ENCODE measurements at regions not wholly inside any gene's neighbourhood (a gene's known extent, or its start where the extent isn't known, plus 50 kb on each side); places are given as distances from the start of the nearest gene placed in this dataset.
"Not testable (repeated sequence)": the region's sequence is repeated elsewhere in the genome, so short reads cannot be mapped to it uniquely, and the experiment has no call there.

GRCh38 chr6:140379919-140380318 is 1005.5 kb upstream of the CITED2 start:
- in situ Hi-C loops (cut with MboI; ENCODE audit: low sequenced_read_pairs), result no loop called here

- in situ Hi-C loops (cut with MboI; ENCODE audit: low sequenced_read_pairs), result no loop called here
Measured at GRCh38 chr6:140376209-140376608, 1001.8 kb upstream of the CITED2 start.

- in situ Hi-C loops (cut with MboI; ENCODE audit: low sequenced_read_pairs), result not testable (repeated sequence)
Measured at GRCh38 chr6:140373728-140374127, 999.3 kb upstream of the CITED2 start.

GRCh38 chr6:140372064-140372463 is 997.6 kb upstream of the CITED2 start:
- in situ Hi-C loops (cut with MboI; ENCODE audit: low sequenced_read_pairs), result no loop called here

DNA sequence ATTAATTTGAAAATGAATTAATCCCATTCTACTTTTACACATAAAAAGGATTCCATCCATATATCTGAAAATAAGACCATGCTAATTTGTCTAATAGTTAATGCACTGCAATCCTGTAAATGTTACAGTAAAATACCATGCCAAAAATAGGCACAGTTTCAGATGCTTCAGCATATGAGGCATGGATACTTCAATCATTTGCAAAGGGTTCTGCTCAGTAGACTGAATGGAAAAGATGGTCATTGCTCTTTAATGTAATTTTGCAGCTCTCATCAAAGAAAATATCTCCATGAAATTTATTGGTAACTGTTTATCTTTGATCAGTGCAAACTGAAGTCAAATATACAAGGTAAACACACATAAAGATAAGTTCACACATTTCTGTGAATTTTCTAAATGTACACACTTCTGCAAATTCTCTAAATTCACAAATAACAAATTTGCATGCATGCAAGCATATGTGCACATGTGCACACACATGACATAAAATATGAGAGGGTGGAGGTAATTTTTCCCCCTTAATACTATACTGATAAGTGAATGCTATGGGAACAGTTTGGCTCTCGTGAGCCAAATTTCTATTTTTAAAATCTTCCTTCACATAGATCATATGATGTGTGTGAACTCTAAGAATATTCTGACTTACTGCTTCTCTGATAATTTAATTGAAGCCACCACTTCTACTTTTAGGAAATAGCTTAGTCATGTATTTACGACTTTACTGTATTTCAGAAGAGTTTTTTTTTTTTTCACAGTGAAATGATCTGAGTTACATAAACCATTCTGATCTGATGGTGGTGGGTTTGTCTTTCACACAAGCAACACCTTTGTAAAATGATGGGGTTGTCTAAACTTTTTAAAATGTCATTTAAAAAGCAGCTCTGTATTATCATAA is 996.8 kb upstream of the CITED2 start:
- in situ Hi-C loops (cut with MboI; ENCODE audit: low sequenced_read_pairs), result no loop called here

DNA sequence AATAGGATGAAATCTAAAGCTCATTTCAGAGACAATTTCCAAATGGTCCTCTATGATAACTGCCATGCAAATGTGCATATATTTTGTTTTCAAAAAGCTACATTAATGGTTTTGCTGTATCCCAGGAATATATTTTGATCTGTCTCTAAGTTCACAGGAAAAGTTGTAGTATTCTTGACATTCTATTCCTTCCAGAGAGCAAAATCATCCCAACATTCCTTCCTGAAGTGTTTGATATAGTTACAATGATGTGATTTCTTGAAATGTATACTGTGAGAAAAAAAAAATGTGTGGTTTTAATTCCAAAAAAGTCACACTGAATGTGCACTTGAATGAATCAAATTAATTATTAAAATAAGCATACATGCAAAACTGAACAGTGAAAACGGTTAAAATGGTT is 996.0 kb upstream of the CITED2 start:
- in situ Hi-C loops (cut with MboI; ENCODE audit: low sequenced_read_pairs), result no loop called here

- in situ Hi-C loops (cut with MboI; ENCODE audit: low sequenced_read_pairs), result no loop called here
Measured at GRCh38 chr6:140366991-140367390, 992.5 kb upstream of the CITED2 start.

- in situ Hi-C loops (cut with MboI; ENCODE audit: low sequenced_read_pairs), result no loop called here
Measured at GRCh38 chr6:140364916-140365315, 990.5 kb upstream of the CITED2 start.

DNA sequence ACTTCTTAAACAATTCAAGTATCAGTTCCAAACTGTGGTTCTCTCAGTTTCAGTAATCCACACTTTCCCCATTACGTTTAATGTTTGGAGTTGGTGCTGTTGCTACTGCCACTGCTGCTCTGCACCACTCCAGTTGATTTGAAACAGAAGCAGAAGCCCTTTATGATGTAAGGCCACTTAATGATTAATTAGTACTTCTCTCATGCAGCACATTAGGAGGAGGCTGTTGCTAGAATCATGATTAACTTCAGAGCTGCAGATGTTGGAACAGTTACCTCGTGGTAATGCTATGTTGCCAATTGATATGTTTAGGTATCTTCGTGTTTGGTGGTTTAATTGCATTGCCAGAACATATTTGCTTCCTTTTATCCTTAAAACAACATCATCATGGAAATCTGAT is 986.2 kb upstream of the CITED2 start:
- in situ Hi-C loops (cut with MboI; ENCODE audit: low sequenced_read_pairs), result no loop called here

DNA sequence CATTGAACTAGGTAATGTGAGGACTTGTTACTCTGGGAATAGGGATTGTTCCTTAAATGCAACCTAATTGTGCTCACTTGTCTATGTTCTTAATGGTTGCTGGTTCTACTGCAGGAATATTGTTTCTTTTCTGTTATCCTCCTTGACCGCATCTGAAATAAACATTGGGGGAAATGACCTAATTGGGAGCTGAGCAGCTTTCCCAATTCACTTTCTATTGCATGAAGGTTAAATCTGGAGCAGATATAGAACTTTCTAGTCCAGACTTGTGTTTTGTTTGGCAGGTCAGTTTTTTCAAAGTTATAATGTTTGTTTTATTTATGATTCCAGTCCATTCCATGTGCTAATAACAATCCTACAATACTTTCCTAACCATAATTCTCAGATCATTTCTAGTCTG is 981.0 kb upstream of the CITED2 start:
- in situ Hi-C loops (cut with MboI; ENCODE audit: low sequenced_read_pairs), result no loop called here

GRCh38 chr6:140354296-140354695 is 979.8 kb upstream of the CITED2 start:
- in situ Hi-C loops (cut with MboI; ENCODE audit: low sequenced_read_pairs), result no loop called here

DNA sequence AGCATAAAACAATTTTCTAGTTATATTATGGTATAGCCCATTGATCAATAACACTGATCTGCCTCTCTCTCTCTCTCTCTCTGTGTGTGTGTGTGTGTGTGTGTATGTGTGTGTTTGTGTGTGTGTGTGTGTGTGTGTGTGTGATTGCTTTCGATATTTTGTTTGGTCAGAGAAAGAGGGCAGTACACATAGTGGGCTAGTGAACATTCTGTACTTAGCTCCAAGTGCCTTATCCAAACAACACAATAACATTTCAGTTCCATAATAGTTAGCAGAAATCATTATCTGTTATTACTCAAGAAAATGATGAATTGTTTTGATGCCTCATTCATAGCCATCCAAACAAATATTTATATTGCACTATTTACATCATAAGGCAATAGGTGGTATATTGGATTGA is 979.1 kb upstream of the CITED2 start:
- in situ Hi-C loops (cut with MboI; ENCODE audit: low sequenced_read_pairs), result no loop called here

- in situ Hi-C loops (cut with MboI; ENCODE audit: low sequenced_read_pairs), result no loop called here
Measured at GRCh38 chr6:140346428-140346827, 972.0 kb upstream of the CITED2 start.

DNA sequence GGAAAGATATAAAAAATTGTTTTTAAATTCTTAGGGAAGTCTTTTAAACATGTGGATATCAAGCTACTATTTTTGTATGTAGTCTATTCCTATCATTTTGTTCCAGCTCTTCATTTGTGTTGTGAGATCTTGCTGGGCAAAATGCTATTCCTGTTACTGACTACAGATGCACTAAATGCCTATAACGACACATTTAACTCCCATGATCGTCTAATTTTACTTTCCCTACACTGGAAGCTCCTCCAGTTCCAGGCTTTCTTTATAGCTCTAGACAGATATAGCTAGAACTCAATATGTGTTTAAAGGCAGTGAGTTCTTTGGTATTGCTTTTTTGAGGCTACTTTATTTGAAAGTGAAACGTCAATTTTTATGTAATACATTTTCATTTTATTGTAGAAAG is 971.5 kb upstream of the CITED2 start:
- in situ Hi-C loops (cut with MboI; ENCODE audit: low sequenced_read_pairs), result no loop called here

DNA sequence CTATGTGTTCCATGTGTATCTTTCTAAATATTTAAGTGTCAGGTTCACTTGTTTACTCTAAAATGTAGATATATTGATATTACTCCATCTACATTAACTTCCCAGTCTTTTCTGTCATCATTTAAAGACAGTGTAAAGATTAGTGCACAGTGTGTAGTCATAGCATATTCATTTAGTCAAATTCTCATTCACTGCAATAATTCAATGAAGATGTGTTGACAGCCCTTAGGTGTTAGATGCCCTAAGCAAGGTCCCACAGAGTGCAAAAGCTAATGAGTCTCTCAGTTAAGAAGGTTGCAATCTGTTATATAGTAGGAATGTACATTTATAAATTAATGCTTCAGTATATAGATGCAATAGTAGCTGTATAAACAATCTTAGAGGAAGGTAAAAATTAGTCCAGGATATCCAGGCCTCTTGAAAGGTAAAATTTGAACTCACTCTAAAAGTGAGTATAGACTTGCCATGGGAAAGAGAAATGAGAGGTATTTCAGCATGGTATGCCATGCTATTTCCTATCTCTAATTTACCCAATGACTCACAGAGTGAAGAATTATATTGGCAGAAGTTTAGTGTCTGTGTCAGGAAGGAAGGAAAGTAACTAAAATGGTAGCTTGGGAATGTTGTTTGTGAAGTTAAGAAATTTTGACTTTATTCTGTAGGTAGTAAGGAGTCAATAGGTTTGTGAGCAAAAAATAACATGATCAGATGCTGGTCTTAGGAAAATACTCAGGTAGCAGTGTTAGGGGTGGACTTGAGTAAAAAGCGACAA is 969.9 kb upstream of the CITED2 start:
- in situ Hi-C loops (cut with MboI; ENCODE audit: low sequenced_read_pairs), result no loop called here

DNA sequence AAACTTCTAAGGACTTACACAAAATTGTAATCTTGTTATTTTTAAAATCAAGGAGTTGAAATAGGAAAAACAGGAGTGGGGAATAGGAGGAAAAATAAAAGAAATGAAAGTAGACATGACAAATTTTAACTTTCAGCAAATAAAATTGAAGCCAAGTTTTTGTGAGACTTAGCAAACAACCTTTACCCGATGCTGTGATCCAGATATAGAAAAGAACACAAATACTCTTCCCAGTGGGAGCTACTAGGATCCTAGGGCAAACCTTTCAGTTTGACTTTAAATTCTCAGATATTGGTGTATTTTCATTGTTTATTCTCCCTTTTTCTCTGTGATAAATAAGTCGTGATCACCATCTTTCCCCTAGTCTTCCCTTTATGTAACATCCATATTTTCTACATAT is 968.7 kb upstream of the CITED2 start:
- in situ Hi-C loops (cut with MboI; ENCODE audit: low sequenced_read_pairs), result no loop called here

- in situ Hi-C loops (cut with MboI; ENCODE audit: low sequenced_read_pairs), result no loop called here
Measured at GRCh38 chr6:140341272-140341671, 966.8 kb upstream of the CITED2 start.

DNA sequence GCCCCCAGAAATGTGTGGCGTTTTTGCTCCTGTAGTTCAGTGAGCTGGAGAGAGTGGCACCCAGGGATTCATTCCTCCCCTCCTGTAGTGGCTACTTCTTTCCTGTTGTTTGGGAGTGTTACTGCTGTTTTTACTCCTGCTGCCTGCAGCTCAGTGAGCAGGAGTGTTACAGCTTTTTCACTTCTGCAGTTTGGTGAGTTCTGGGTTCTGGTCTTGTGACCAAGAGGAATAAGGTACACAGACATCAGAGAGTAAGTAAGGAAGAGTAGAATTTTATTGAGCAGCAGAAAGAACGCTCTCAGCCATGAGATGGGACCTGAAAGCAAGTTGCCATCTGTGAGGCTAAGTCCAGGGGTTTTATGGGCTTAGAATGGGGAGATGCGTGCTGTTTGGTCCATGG is 966.3 kb upstream of the CITED2 start:
- in situ Hi-C loops (cut with MboI; ENCODE audit: low sequenced_read_pairs), result no loop called here

GRCh38 chr6:140339084-140339483 is 964.6 kb upstream of the CITED2 start:
- in situ Hi-C loops (cut with MboI; ENCODE audit: low sequenced_read_pairs), result not testable (repeated sequence)

- in situ Hi-C loops (cut with MboI; ENCODE audit: low sequenced_read_pairs), result no loop called here
Measured at GRCh38 chr6:140321891-140322290, 947.4 kb upstream of the CITED2 start.

DNA sequence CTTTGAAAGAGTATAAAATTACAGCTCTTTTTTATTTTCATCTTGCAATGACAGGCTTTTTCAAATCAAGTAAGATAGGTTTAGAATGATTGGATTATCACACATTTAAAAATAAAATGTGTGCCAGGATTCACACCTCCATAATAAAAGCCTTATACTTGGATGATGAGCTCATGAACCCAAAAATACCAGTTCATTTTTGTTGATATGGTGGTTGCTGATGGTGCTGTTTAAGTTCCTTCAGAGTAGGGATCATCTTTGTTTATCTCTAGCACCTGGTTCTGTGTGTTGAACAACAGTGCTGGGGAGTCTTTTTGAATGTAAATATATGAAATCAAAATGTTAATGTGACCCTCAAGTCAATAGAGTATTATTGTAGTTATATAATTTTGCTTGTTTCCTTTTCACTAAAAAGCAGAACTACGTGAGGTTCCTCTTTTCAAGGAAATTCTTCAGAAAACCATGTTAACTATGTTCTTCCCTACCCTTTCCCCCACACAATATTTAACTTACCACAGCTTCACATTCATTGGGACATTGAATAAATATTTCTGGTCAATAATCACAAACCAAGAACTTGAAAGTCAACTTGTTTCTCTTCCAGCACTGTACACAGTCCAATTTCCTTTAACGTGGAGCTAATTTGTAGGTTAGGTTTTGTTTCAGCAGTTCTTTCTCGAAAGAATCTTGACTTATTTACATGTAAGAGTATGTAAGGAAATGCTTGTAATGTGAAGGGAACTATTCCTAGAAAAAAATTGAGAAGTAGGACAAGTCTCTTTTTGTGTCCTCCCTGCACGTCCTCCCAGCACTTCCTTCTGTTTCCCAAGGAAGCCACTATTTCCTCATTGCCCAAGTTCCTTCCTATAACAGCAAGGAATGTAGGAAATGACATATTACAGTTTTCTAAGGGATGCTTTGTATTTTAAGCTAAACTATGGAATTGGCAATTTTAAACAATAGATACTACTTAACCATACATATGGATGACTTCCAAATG is 945.9 kb upstream of the CITED2 start:
- in situ Hi-C loops (cut with MboI; ENCODE audit: low sequenced_read_pairs), result no loop called here
